GM12872 (cell line): ENCODE measurements at regions not wholly inside any gene's neighbourhood (a gene's known extent, or its start where the extent isn't known, plus 50 kb on each side); places are given as distances from the start of the nearest gene placed in this dataset.

ENCODE experiments used
- TF ChIP-seq, protein P1 (sequence below): IDR thresholded peaks from 3 replicates; pipeline ENCODE4 v1.5.1; 2011; ENCODE audit warnings: low read depth, mild to moderate bottlenecking, low read length, moderate library complexity; ENCODE audit not compliant: insufficient read depth

DNA sequence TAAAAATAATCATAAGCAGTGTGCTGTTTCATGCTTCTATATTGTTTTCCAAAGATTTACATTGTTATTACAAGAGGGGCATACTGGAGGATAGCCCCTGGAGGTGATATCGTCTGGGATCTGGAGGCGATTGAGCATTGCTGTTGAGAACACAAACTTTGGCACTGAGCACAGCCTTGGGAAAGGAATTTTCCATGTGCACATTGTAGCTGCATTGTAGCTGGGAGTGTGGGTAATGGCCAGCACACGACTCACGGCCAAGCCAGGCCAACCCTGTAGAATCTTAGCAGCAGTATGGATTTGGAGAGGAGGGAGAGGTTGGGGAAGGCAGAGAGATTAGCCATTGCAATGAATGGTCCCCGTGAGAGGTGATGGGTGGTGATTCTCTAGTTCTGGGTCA is 121.9 kb downstream of the SMIM20 start:
- TF ChIP-seq, protein P1, sequence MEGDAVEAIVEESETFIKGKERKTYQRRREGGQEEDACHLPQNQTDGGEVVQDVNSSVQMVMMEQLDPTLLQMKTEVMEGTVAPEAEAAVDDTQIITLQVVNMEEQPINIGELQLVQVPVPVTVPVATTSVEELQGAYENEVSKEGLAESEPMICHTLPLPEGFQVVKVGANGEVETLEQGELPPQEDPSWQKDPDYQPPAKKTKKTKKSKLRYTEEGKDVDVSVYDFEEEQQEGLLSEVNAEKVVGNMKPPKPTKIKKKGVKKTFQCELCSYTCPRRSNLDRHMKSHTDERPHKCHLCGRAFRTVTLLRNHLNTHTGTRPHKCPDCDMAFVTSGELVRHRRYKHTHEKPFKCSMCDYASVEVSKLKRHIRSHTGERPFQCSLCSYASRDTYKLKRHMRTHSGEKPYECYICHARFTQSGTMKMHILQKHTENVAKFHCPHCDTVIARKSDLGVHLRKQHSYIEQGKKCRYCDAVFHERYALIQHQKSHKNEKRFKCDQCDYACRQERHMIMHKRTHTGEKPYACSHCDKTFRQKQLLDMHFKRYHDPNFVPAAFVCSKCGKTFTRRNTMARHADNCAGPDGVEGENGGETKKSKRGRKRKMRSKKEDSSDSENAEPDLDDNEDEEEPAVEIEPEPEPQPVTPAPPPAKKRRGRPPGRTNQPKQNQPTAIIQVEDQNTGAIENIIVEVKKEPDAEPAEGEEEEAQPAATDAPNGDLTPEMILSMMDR, result no peak

DNA sequence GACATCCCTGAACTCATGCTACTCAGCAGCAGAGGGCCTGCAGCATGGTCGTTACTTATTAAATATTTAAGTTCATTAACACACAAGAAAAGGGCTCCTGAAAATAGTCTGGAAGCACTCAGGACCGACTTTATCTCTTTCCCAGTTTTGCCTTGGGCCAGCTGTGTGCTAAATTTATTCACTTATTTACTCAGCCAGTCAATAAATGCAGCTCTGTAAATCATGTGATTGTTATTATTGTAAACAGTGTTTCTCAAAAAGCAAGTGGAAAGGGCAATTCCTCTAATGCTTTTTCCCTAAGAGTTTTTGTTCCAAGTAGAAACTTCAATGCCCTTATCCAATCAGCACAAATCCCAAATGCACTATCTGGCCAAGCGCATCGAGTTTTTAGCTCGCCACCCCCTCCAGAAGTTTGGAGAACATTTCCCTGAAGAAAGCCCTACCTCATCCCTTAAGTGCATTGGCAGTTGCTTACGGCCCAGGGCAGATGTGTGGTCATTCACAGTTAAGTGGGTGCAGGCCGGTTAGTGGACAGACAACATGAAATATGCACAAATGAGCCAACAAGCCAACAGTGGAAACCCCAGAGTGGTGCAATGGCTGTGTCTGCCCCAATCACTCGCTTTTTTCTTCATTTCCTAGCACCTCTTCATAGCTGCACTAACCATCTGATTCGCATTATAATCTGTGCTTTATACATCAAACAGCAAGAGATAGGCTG is 125.8 kb downstream of the SMIM20 start:
- TF ChIP-seq, protein P1, result no peak

DNA sequence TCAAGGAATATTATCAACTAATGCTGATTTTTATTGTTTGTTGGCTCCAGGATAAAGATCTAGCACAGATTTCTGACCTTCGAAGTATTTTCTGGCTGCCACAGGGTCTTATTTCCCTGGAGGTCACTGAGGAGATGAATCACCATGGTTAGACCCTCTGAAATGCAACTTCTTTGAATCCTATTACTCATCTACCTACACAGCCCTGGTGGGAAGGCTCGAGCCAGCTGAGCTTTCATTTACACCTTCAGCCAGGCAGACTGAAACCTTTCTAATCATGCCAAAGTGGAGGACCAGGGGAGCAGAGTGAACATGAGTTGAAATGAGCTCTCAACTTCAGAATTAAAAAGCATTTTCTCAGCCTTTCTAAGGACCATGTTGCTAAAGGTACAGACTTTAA is 130.5 kb downstream of the SMIM20 start:
- TF ChIP-seq, protein P1, result no peak

DNA sequence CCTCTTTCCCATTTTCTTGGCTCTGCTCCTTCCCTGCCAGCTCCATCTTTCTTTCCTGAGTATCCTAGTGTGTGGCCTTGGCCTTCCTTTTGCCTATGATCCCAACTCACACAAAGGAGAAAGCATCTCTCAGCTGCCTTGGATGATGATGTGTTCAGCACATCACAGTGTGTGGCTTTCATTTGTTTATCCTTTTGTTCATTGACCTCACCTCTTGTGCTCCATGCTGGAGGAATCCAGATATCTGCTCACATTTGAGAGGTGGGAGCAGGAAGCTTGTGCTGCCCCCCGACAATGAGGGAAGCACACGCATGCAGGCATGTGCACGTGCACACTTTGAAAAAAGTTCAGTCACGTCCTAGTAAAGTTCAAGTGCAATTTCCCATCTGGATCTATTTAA is 131.0 kb downstream of the SMIM20 start:
- TF ChIP-seq, protein P1, result no peak

DNA sequence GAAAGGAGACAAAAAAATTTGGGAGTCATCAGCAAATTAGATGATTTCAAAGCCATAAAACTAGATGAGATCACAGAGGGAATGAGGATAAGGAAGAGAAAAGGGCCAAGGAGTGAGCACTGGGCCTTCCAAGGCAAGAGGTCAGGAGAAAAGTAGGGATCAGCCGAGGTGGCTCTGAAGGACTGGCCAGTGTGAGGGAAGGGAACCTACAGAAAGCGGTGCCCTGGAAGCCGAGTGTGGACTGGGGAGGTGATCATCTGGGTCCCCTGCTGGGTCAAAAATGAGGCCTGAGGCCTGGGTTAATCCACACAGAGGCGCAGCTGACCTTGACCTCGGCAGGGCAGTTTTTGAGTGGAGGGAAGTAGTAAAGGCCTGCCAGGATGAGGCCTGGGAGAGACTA is 133.8 kb downstream of the SMIM20 start:
- TF ChIP-seq, protein P1, result no peak

DNA sequence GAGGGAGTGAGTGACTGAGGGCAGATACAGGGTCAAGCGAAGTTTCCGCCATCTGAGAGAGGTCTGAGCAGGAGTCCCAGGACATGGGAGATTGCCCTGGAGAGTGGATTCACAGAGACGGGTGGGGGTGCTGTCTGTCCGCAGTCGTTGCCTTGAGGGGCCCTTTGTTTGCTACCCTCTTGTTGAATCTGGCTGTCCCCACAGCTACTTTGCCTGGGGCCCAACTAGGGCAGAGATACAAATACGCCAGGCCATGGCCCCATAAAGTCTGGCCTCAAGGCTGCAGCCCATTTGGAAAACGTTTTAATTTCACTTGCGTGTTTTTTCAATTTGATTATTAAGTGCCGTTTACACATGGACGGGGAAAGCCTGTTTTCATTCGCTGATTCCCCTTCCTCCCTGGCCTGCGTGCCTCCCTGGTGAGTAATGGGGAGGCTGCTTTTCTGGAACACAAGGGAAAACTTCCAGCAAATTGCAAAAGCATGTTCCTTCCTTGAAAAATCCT is 134.4 kb downstream of the SMIM20 start:
- TF ChIP-seq, protein P1, result no peak

DNA sequence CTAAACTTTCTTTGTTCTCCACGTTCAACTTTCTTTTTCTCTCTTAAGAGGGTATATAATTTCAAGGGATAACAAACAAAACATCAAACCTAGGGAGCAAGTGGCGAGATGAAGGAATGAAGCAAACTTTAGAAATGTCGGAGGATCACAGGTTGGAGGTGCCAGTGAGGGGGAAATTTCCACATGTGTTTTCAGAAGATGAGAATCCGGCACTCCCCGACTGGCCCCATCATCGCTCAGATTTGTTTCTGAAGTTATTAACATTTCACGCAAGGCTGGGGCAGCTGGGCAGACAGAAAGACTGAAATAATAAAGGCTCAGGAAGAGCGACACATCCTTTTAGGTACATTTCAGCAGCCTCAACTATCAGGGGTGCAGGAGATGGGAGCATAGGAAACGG is 134.9 kb downstream of the SMIM20 start:
- TF ChIP-seq, protein P1, result no peak
